Colon (tissue), 2 donors: ENCODE measurements at regions not wholly inside any gene's neighbourhood (a gene's known extent, or its start where the extent isn't known, plus 50 kb on each side); places are given as distances from the start of the nearest gene placed in this dataset.

Experiments used
- FAIRE-seq: peaks from 2 replicates; lab custom pipeline; 2012; peaks lifted over from hg19 to GRCh38; lab: Jason Lieb, UNC
- donor health status: control.
- donor health status: control.

DNA sequence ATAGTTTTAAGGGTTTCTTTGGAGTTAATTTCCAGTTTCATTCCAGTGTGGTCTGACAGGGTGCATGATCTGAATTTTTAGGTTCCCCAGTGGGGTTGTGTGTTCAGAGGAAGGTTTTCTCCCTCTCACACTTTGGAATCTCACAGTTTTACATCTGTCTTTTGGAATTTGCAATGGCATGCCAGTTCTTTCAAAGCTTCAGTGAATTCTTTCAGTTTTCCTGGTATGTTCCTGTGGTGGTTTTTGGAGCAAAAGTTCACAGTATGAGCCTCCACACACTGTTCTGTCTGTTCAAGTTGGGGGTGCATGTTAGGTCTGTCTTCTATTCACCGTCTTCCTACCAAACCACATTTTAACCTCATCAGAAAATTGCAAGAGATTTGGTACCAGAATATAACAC is 624.2 kb downstream of the KCTD16 start:
- no peak for FAIRE-seq

DNA sequence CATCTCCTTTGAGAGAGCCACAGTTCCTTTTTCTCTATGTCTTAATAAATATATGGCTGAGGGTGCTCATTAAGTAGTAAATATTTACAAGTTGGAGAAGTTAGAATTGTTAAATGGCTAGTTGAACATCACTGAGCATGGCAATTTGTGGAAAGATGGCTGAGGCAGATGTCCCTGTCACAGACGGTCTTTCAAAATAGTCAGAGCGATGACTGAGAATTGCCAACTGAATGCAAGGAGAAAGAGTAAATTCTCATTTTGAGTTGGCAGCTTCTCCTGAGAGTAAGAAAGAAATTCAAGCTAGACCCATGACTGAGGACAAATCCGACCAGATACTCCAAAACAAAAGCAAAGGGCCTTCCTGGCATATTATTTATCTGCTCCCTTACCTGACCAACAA is 617.9 kb downstream of the KCTD16 start:
- no peak for FAIRE-seq

DNA sequence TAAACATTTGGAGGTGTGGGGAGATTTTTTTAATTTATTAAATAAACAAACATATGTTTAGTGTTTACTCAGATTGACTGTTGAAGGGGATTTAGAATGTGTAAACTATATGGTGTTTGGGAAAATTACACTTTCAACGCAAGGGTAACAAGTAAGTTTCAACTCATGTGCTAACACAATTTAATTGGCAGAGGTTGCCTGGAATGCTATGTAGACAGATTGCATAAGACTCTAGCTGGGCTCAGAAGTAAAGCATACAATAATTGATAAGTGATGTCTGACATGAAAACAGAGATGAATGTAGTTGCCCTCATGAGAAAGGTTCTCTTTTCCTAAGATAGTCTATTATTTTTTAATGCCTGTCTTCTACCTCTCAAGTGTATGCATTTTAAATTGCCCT is 617.4 kb downstream of the KCTD16 start:
- no peak for FAIRE-seq

GRCh38 chr5:144779368-144779767 is 608.7 kb downstream of the KCTD16 start:
- no peak for FAIRE-seq

GRCh38 chr5:144778561-144778960 is 607.9 kb downstream of the KCTD16 start:
- no peak for FAIRE-seq

GRCh38 chr5:144774197-144774596 is 603.5 kb downstream of the KCTD16 start:
- no peak for FAIRE-seq

- FAIRE-seq = no peak
Measured at GRCh38 chr5:144773628-144774027, 603.0 kb downstream of the KCTD16 start.

GRCh38 chr5:144771802-144772201 is 601.1 kb downstream of the KCTD16 start:
- FAIRE-seq = no peak

- FAIRE-seq = no peak
Measured at GRCh38 chr5:144742361-144742760, 571.7 kb downstream of the KCTD16 start.

- FAIRE-seq = no peak
Measured at GRCh38 chr5:144731786-144732185, 561.1 kb downstream of the KCTD16 start.

DNA sequence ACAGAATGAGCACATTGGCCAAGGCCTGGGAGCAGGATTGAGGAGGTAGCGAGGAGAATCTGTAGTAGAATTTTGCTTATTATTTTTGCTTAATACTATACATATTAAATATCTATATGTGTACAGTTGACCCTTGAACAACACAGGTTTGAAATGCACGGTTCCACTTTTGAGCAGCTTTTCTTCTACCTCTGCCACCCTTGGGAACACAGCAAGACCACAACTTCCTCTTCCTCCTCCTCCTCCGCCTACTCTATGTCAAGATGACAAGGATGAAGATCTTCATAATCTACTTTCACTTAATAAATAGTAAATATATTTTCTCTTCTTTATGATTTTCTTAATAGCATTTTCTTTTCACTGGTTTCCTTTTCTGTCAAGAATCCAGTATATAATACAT is 541.4 kb downstream of the KCTD16 start:
- no peak for FAIRE-seq

DNA sequence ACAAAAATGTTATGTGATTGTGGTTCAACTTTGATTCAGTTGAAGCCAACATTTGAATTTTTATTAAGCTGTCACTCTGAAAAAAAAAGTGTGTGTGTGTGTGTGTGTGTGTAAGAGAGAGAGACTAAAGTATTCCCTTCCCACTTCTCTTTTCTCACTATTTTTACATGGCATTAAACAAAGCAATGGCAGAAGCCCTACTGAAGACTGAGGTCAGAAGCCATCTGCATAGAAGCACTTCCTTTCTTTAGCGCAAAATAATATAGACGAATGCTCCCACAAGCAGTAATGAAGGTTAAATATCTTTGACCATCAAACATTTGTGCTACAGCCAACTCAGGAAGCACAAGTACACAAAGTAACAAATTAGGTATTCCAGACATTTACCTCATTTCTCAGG is 540.5 kb downstream of the KCTD16 start:
- no peak for FAIRE-seq

DNA sequence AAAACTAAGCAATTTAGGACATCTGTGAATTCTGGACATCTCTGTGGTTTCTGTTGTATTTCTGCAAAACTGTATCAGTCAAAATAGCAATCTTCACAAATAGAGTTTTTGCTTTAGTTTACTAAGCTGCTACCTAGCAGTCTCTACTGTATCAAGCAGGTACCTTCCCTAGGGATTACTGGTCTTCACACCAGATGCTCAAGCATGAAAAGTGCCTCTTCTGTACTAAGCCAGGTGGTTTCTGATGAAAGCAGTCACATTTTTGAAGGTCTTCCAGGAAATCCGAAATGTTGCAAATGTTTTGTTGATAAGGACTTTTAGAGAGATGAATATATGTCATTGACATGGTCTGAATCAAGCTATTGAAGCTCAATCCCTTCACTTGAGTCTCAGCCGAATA is 540.0 kb downstream of the KCTD16 start:
- FAIRE-seq = no peak

DNA sequence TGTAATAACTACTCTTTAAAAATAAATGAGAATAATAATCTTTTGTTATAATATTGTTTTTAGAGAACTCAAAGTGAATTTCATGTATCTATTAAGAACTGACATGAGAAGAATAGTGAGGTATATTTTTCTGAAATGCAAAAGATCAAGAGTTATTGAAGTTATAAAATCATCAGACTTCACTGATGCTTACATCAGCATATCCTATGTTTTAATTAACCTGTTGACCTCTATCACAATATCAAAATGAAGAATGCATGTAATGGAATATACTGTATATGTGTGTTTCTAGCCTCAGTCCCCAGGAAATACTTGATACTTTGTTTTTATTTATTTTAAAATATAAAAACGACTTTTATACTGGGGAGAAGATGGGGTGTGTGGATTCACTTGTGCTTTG is 533.1 kb downstream of the KCTD16 start:
- no peak for FAIRE-seq

DNA sequence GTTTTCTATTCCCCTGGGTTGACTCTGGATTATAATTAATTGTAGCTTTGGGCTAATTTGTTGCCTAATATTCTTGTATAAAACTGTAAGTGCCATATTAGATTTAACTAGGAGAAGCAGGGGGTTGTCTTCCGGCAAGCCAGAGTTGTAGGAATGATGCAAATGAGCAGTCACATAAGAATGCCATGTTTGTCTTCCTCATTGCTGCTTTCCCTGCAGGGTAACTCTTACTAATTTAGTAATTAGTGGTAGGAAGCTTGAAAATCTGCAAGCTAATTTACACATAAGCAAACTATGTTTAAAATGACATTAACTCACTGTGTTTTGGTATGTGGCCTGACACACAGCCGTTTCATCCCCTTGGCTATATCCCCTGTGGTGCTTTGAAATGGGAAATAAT is 527.8 kb downstream of the KCTD16 start:
- no peak for FAIRE-seq

DNA sequence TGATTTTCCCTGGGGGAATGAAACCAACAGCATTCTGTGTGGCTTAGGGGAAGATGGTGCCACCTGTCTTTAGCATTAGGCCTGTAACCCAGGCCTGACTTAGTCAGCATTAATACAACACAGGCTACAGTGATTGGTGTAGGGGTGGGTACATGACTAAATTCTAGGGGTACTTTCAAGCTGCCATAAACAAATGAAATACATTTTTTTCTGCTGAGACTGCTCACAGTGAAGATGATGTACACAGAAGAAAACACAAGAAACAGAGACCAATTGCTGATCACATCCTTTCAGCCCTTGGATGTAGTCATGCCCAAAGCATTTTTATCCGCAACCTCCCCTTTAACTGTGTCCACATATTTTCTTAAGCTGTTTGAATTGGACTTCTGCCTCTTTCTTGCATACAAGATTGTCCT is 527.2 kb downstream of the KCTD16 start:
- no peak for FAIRE-seq

- FAIRE-seq = no peak
Measured at GRCh38 chr5:144691936-144692335, 521.3 kb downstream of the KCTD16 start.

GRCh38 chr5:144684899-144685298 is 514.2 kb downstream of the KCTD16 start:
- FAIRE-seq = no peak

- FAIRE-seq = no peak
Measured at GRCh38 chr5:144680711-144681110, 510.0 kb downstream of the KCTD16 start.

GRCh38 chr5:144671066-144671465 is 500.4 kb downstream of the KCTD16 start:
- no peak for FAIRE-seq

- FAIRE-seq = no peak
Measured at GRCh38 chr5:144659634-144660227, 489.1 kb downstream of the KCTD16 start.

DNA sequence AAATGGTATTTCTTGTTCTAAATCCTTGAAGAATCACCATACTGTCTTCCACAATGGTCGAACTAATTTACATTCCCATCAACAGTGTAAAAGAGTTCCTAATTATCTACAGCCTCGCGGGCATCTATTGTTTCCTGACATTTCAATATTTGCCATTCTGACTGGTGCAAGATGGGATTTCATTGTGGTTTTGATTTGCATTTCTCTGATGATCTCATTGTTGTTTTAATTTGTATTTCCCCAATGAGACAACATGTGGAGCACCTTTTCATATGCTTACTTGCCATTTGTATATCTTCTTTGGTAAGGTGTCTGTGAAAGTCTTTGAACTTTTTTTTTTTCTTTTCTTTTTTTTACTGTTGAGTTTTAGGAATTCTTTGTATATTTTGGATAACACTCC is 473.6 kb downstream of the KCTD16 start:
- FAIRE-seq = no peak

GRCh38 chr5:144638787-144639186 is 468.1 kb downstream of the KCTD16 start:
- FAIRE-seq = no peak

- FAIRE-seq = no peak
Measured at GRCh38 chr5:144634138-144634537, 463.5 kb downstream of the KCTD16 start.
